ENCODE measurements at regions not wholly inside any gene's neighbourhood (a gene's known extent, or its start where the extent isn't known, plus 50 kb on each side); places are given as distances from the start of the nearest gene placed in this dataset.

GRCh38 chr2:142782942-142783443, 94.5 kb upstream of the KYNU start:
- H3K36me3 ChIP-seq, result no peaks in the 10 kb centered on the region
- no peak for TF ChIP-seq CTCF (IDR thresholded peaks at IDR 0.05)
- no peak for TF ChIP-seq EP300 (IDR thresholded peaks at IDR 0.05)
- TF ChIP-seq POLR2AphosphoS5 (IDR thresholded peaks at IDR 0.05), result no peak
- TF ChIP-seq POLR2A (IDR thresholded peaks at IDR 0.05), result no peak
- H3K9me3 ChIP-seq, result no peaks in the 10 kb centered on the region
- WGBS, 2 donors (ENCODE audit: low coverage in 1 of 2), result 84 to 91% methylated on average over 3 to 4 of the region's 4 CpGs
- no peak for ATAC-seq
- no peak overlapping the region for H3K4me3 ChIP-seq
- no peaks in the 10 kb centered on the region for H3K27me3 ChIP-seq
- no peaks in the 10 kb centered on the region for H3K4me1 ChIP-seq
- H3K27ac ChIP-seq, result no peak overlapping the region

GRCh38 chr2:142781146-142781545, 96.3 kb upstream of the KYNU start:
- no peaks in the 10 kb centered on the region for H3K36me3 ChIP-seq
- no peaks in the 10 kb centered on the region for H3K9me3 ChIP-seq
- no peaks in the 10 kb centered on the region for H3K4me1 ChIP-seq
- no peak for ATAC-seq
- H3K27ac ChIP-seq, result no peak overlapping the region
- H3K4me3 ChIP-seq, result no peak overlapping the region
- 80 to 87% methylated on average over 2 of the region's 2 CpGs for WGBS, 2 donors (ENCODE audit: low coverage in 1 of 2)
- H3K27me3 ChIP-seq, result no peaks in the 10 kb centered on the region
- TF ChIP-seq POLR2A (IDR thresholded peaks at IDR 0.05), result no peak
- TF ChIP-seq POLR2AphosphoS5 (IDR thresholded peaks at IDR 0.05), result no peak
- TF ChIP-seq EP300 (IDR thresholded peaks at IDR 0.05), result no peak
- TF ChIP-seq CTCF (IDR thresholded peaks at IDR 0.05), result no peak

GRCh38 chr2:142778289-142778688, 99.2 kb upstream of the KYNU start:
- Histone ChIP-seq H3K4me1 (no peaks in the 10 kb centered on the region), H3K4me3 (no peak overlapping the region), H3K27me3 (no peaks in the 10 kb centered on the region), H3K36me3 (no peaks in the 10 kb centered on the region), H3K27ac (no peak overlapping the region), H3K9me3 (no peaks in the 10 kb centered on the region)
- TF ChIP-seq POLR2A (IDR thresholded peaks at IDR 0.05), result no peak
- TF ChIP-seq CTCF (IDR thresholded peaks at IDR 0.05), result no peak
- TF ChIP-seq EP300 (IDR thresholded peaks at IDR 0.05), result no peak
- TF ChIP-seq POLR2AphosphoS5 (IDR thresholded peaks at IDR 0.05), result no peak
- WGBS, 2 donors (ENCODE audit: low coverage in 1 of 2), result 60 to 67% methylated on average over 1 to 3 of the region's 3 CpGs
- ATAC-seq, result no peak

GRCh38 chr2:142777742-142778141, 99.7 kb upstream of the KYNU start:
- Histone ChIP-seq H3K4me1 (no peaks in the 10 kb centered on the region), H3K27me3 (no peaks in the 10 kb centered on the region), H3K4me3 (no peak overlapping the region), H3K9me3 (no peaks in the 10 kb centered on the region), H3K27ac (no peak overlapping the region), H3K36me3 (no peaks in the 10 kb centered on the region)
- ATAC-seq, result no peak
- TF ChIP-seq POLR2A (IDR thresholded peaks at IDR 0.05) (no peak), CTCF (IDR thresholded peaks at IDR 0.05) (no peak), POLR2AphosphoS5 (IDR thresholded peaks at IDR 0.05) (no peak), EP300 (IDR thresholded peaks at IDR 0.05) (no peak)
- 23 to 65% methylated on average over 1 to 2 of the region's 2 CpGs for WGBS, 2 donors (ENCODE audit: low coverage in 1 of 2)

GRCh38 chr2:142769761-142770160, 107.7 kb upstream of the KYNU start:
- Histone ChIP-seq H3K9me3 (peaks cover 0 to 19% (median 0%) of the 10 kb centered on the region in 3 donors), H3K27me3 (no peaks in the 10 kb centered on the region), H3K4me1 (no peaks in the 10 kb centered on the region), H3K27ac (no peak overlapping the region), H3K36me3 (no peaks in the 10 kb centered on the region), H3K4me3 (no peak overlapping the region)
- TF ChIP-seq EP300 (IDR thresholded peaks at IDR 0.05) (no peak), POLR2AphosphoS5 (IDR thresholded peaks at IDR 0.05) (no peak), POLR2A (IDR thresholded peaks at IDR 0.05) (no peak), CTCF (IDR thresholded peaks at IDR 0.05) (no peak)
- 89% methylated on average over 1 of the region's 1 CpG; no CpG with 5 or more reads in 1 of the 2 donors for WGBS, 2 donors (ENCODE audit: low coverage in 1 of 2)
- no peak for ATAC-seq
